Right lobe of liver (tissue), 6 donors: ENCODE measurements at regions not wholly inside any gene's neighbourhood (a gene's known extent, or its start where the extent isn't known, plus 50 kb on each side); places are given as distances from the start of the nearest gene placed in this dataset.

Experiments used
- ATAC-seq, 4 donors: fragments of 200-7000 bp; cut with Tn5 transposase; one replicate each; pipeline ENCODE4 v1.9.1; 2020; ENCODE audit warnings: mild to moderate bottlenecking in 4 of 4, moderate library complexity in 4 of 4
- DNase-seq, 3 donors: peaks; one replicate each; pipeline ENCODE4 v3.0.0-alpha.2; 2020
- H3K27ac ChIP-seq, 3 donors: fragments of 200-600 bp; one replicate each; pipeline ENCODE4 v1.8.0; 2022
- H3K27me3 ChIP-seq, 2 donors: fragments of 200-600 bp; one replicate each; pipeline ENCODE4 v1.8.0; 2022
- H3K36me3 ChIP-seq, 4 donors: fragments of 200-600 bp; sonication (generic) in 1 of 4; one replicate each; pipeline versions ENCODE4 v1.5.1 to v1.8.0; 2017 to 2022; ENCODE audit warnings: control low read depth in 1 of 4
- H3K4me1 ChIP-seq, 4 donors: fragments of 200-600 bp; sonication (generic) in 1 of 4; one replicate each; pipeline versions ENCODE4 v1.5.1 to v1.8.0; 2017 to 2022; ENCODE audit warnings: control low read depth in 1 of 4
- H3K4me3 ChIP-seq, 3 donors: fragments of 200-600 bp; one replicate each; pipeline ENCODE4 v1.8.0; 2022
- H3K9me3 ChIP-seq, 4 donors: fragments of 200-600 bp; sonication (generic) in 1 of 4; one replicate each; pipeline versions ENCODE4 v1.5.1 to v1.8.0; 2017 to 2022; ENCODE audit warnings: control low read depth in 1 of 4
- CTCF ChIP-seq, 4 donors: fragments of 200-600 bp in 3 of 4; fragments of 450-650 bp in 1 of 4; IDR thresholded peaks; one replicate each; pipeline versions ENCODE4 v1.5.1 to v1.8.0; 2016 to 2022; ENCODE audit warnings: antibody characterized with exemption in 4 of 4, mild to moderate bottlenecking in 2 of 4
- POLR2A ChIP-seq: fragments of 450-650 bp; IDR thresholded peaks from one replicate; pipeline ENCODE4 v1.6.1; 2017; ENCODE audit warnings: antibody characterized with exemption, mild to moderate bottlenecking
- WGBS: methylation state at CpG from one replicate; pipeline ENCODE4 v1.1.6; 2018; ENCODE audit warnings: low coverage, low lambda C conversion rate; ENCODE audit not compliant: insufficient coverage; ENCODE audit errors: missing lambda C conversion rate; 5-methylcytosine and 5-hydroxymethylcytosine counted together
- intact Hi-C, 2 donors: fragments of 100-400 bp; cut with DNase I; formaldehyde crosslinking; loops; one replicate each; pipeline versions ENCODE4 v1.11.2 to v1.14.1; 2022
- donor health status: DM: no; HTN: yes; CAD: no.
- donor health status: DM: no; HTN: no; CAD: no.
- donor health status: DM: no; HTN: no; CAD: no.
- donor health status: DM: no; HTN: yes; CAD: no.
- donor health status: DM: no; HTN: yes; CAD: no.

GRCh38 chr13:67806796-67807195 is 576.7 kb upstream of the PCDH9 start:
- Histone ChIP-seq H3K27me3 (no peaks in the 10 kb centered on the region), H3K4me3 (no peak overlapping the region), H3K36me3 (no peaks in the 10 kb centered on the region), H3K4me1 (no peaks in the 10 kb centered on the region), H3K27ac (no peak overlapping the region), H3K9me3 (no peaks in the 10 kb centered on the region)
- DNase-seq = no peak
- ATAC-seq = no peak
- intact Hi-C loops = no loop called here
- TF ChIP-seq CTCF (IDR thresholded peaks at IDR 0.05) = no peak
- TF ChIP-seq POLR2A = no peak

- Histone ChIP-seq H3K27me3 (no peaks in the 10 kb centered on the region), H3K4me1 (no peaks in the 10 kb centered on the region), H3K27ac (no peak overlapping the region), H3K9me3 (no peaks in the 10 kb centered on the region), H3K4me3 (no peak overlapping the region), H3K36me3 (no peaks in the 10 kb centered on the region)
- no peak for TF ChIP-seq POLR2A
- 35% methylated on average over 8 of the region's 8 CpGs for WGBS
- ATAC-seq = no peak
- intact Hi-C loops = no loop called here
- DNase-seq = no peak
These were observed 573.0 kb upstream of the PCDH9 start for GRCh38 chr13:67803118-67803517.

- no peak for TF ChIP-seq POLR2A
- no peak for TF ChIP-seq CTCF (IDR thresholded peaks at IDR 0.05)
- Histone ChIP-seq H3K27me3 (no peaks in the 10 kb centered on the region), H3K36me3 (no peaks in the 10 kb centered on the region), H3K27ac (no peak overlapping the region), H3K4me1 (no peaks in the 10 kb centered on the region), H3K4me3 (no peak overlapping the region), H3K9me3 (no peaks in the 10 kb centered on the region)
- intact Hi-C loops = no loop called here
- DNase-seq (no peak), ATAC-seq (no peak)
These were observed 562.1 kb upstream of the PCDH9 start for GRCh38 chr13:67792151-67792676.

- intact Hi-C loops = no loop called here
- no peak for TF ChIP-seq CTCF (IDR thresholded peaks at IDR 0.05)
- no peak for TF ChIP-seq POLR2A
- Histone ChIP-seq H3K9me3 (no peaks in the 10 kb centered on the region), H3K4me3 (no peak overlapping the region), H3K36me3 (no peaks in the 10 kb centered on the region), H3K27me3 (no peaks in the 10 kb centered on the region), H3K4me1 (no peaks in the 10 kb centered on the region), H3K27ac (no peak overlapping the region)
- no peak for DNase-seq
- ATAC-seq = no peak
- WGBS = 68% methylated on average over 3 of the region's 4 CpGs
These were observed 560.9 kb upstream of the PCDH9 start for GRCh38 chr13:67791047-67791446.

- no peaks in the 10 kb centered on the region for H3K36me3 ChIP-seq
- no peaks in the 10 kb centered on the region for H3K9me3 ChIP-seq
- no peak overlapping the region for H3K27ac ChIP-seq
- intact Hi-C loops = no loop called here
- ATAC-seq (no peak), DNase-seq (no peak)
- H3K4me3 ChIP-seq = no peak overlapping the region
- TF ChIP-seq POLR2A (no peak), CTCF (IDR thresholded peaks at IDR 0.05) (no peak)
- no peaks in the 10 kb centered on the region for H3K4me1 ChIP-seq
- H3K27me3 ChIP-seq = no peaks in the 10 kb centered on the region
- 31% methylated on average over 3 of the region's 3 CpGs for WGBS
These were observed 546.0 kb upstream of the PCDH9 start for GRCh38 chr13:67776151-67776550.
